CD14-positive monocyte (primary cell): ENCODE measurements at regions not wholly inside any gene's neighbourhood (a gene's known extent, or its start where the extent isn't known, plus 50 kb on each side); places are given as distances from the start of the nearest gene placed in this dataset.

ENCODE experiments used
- DNase-seq, 3 donors: peaks; one replicate each; pipeline ENCODE4 v3.0.0-alpha.2; 2011 to 2022
- H2AFZ ChIP-seq: 2 replicates; pipeline ENCODE4 v1.6.0; 2012; ENCODE audit warnings: mild to moderate bottlenecking, low read depth, low read length, inconsistent platforms; ENCODE audit not compliant: insufficient read depth, poor library complexity, severe bottlenecking
- H3K27ac ChIP-seq, 2 donors: 1 replicate in 1 of 2; 2 replicates in 1 of 2; pipeline ENCODE4 v1.5.1; 2012 to 2013; ENCODE audit warnings: low read length in 2 of 2, control low read depth in 1 of 2, inconsistent platforms in 1 of 2, low read depth in 1 of 2, mild to moderate bottlenecking in 1 of 2
- H3K27me3 ChIP-seq, 2 donors: one replicate each; pipeline versions ENCODE4 v1.6.0 to v1.6.1; 2011 to 2013; ENCODE audit warnings: low read length in 2 of 2; ENCODE audit not compliant: control insufficient read depth in 2 of 2, insufficient read depth in 2 of 2
- H3K36me3 ChIP-seq, 2 donors: replicated peaks in 1 of 2; 1 replicate in 1 of 2; 2 replicates in 1 of 2; pipeline versions ENCODE4 v1.5.1 to v1.6.1; 2012 to 2013; ENCODE audit warnings: low read length in 2 of 2, control low read depth in 1 of 2, inconsistent platforms in 1 of 2, mild to moderate bottlenecking in 1 of 2; ENCODE audit not compliant: insufficient read depth in 2 of 2, control insufficient read depth in 1 of 2
- H3K4me1 ChIP-seq, 2 donors: 1 replicate in 1 of 2; 2 replicates in 1 of 2; pipeline versions ENCODE4 v1.5.1 to v1.6.1; 2012 to 2013; ENCODE audit warnings: low read length in 2 of 2, control low read depth in 1 of 2, inconsistent platforms in 1 of 2, mild to moderate bottlenecking in 1 of 2, moderate library complexity in 1 of 2; ENCODE audit not compliant: insufficient read depth in 2 of 2, control insufficient read depth in 1 of 2
- H3K4me2 ChIP-seq: replicated peaks from 2 replicates; pipeline ENCODE3; 2012; ENCODE audit warnings: low read length, moderate library complexity, mild to moderate bottlenecking; ENCODE audit not compliant: poor library complexity, severe bottlenecking; ENCODE audit errors: extremely low read depth
- H3K4me3 ChIP-seq, 3 experiments: fragments of 200-600 bp in 1 of 3; sonication (generic) in 1 of 3; replicated peaks in 1 of 3; 1 replicate in 2 of 3; 2 replicates in 1 of 3; pipeline ENCODE4 v1.5.1; 2011 to 2013; ENCODE audit warnings: low read length in 3 of 3, mild to moderate bottlenecking in 3 of 3, control low read depth in 2 of 3, low read depth in 2 of 3, inconsistent platforms in 1 of 3, moderate library complexity in 1 of 3
- H3K79me2 ChIP-seq: 2 replicates; pipeline ENCODE4 v1.6.0; 2012; ENCODE audit warnings: mild to moderate bottlenecking, control low read depth, inconsistent platforms, low read length, moderate library complexity; ENCODE audit not compliant: insufficient read depth
- H3K9ac ChIP-seq: 2 replicates; pipeline ENCODE4 v1.6.0; 2017; ENCODE audit warnings: low read length, mild to moderate bottlenecking; ENCODE audit not compliant: insufficient read depth, poor library complexity, severe bottlenecking
- H3K9me3 ChIP-seq, 2 donors: replicated peaks in 1 of 2; 1 replicate in 1 of 2; 2 replicates in 1 of 2; pipeline versions ENCODE4 v1.5.1 to v1.6.1; 2012 to 2013; ENCODE audit warnings: low read length in 2 of 2, control low read depth in 1 of 2; ENCODE audit not compliant: control insufficient read depth in 1 of 2, insufficient read depth in 1 of 2
- H4K20me1 ChIP-seq: 2 replicates; pipeline ENCODE4 v1.6.0; 2012; ENCODE audit warnings: mild to moderate bottlenecking, low read length, control low read depth, moderate library complexity; ENCODE audit not compliant: insufficient read depth
- H3K27ac Mint-ChIP-seq, 7 donors: one replicate each; pipeline ENCODE4 v1.8.0; 2020; ENCODE audit warnings: mild to moderate bottlenecking in 7 of 7, mixed read lengths in 7 of 7, moderate library complexity in 6 of 7, inconsistent platforms in 2 of 7
- H3K27me3 Mint-ChIP-seq, 3 donors: one replicate each; pipeline ENCODE4 v1.8.0; 2021 to 2022; ENCODE audit warnings: low read depth in 3 of 3, mild to moderate bottlenecking in 3 of 3, mixed read lengths in 3 of 3, moderate library complexity in 3 of 3, inconsistent platforms in 1 of 3
- H3K36me3 Mint-ChIP-seq, 2 donors: one replicate each; pipeline ENCODE4 v1.8.0; 2020; ENCODE audit warnings: mixed read lengths in 2 of 2, inconsistent platforms in 1 of 2, mild to moderate bottlenecking in 1 of 2
- H3K4me1 Mint-ChIP-seq: one replicate; pipeline ENCODE4 v1.8.0; 2020; ENCODE audit warnings: mild to moderate bottlenecking, mixed read lengths
- H3K4me3 Mint-ChIP-seq, 2 donors: one replicate each; pipeline ENCODE4 v1.8.0; 2020; ENCODE audit warnings: mild to moderate bottlenecking in 2 of 2, mixed read lengths in 2 of 2, moderate library complexity in 1 of 2
- H3K9me3 Mint-ChIP-seq, 7 donors: one replicate each; pipeline ENCODE4 v1.8.0; 2020 to 2022; ENCODE audit warnings: mixed read lengths in 7 of 7, mild to moderate bottlenecking in 6 of 7, moderate library complexity in 6 of 7, inconsistent platforms in 2 of 7
- CTCF ChIP-seq: fragments of 200-600 bp; IDR thresholded peaks from one replicate; pipeline ENCODE4 v1.8.0; 2022; ENCODE audit warnings: antibody characterized with exemption, mild to moderate bottlenecking
- WGBS: methylation state at CpG from one replicate; pipeline ENCODE4 v1.1.5; 2013; ENCODE audit warnings: missing lambda C conversion rate; ENCODE audit not compliant: insufficient coverage; 5-methylcytosine and 5-hydroxymethylcytosine counted together
- intact Hi-C, 2 donors: fragments of 100-400 bp; cut with micrococcal nuclease; formaldehyde crosslinking; loops; one replicate each; pipeline versions ENCODE4 v1.15.0 to v1.15.1; 2023

GRCh38 chr5:28380167-28380566, 1341.8 kb upstream of the CDH9 start:
- no peaks in the 10 kb centered on the region for H3K27me3 Mint-ChIP-seq
- Histone ChIP-seq H4K20me1 (no peaks in the 10 kb centered on the region), H3K4me3 (no peak overlapping the region), H3K27ac (no peak overlapping the region), H3K9me3 (peaks cover 6 to 9% of the 10 kb centered on the region in 2 donors), H3K79me2 (no peaks in the 10 kb centered on the region), H3K9ac (no peak overlapping the region), H3K4me1 (no peaks in the 10 kb centered on the region), H3K4me2 (no peak overlapping the region), H2AFZ (no peak overlapping the region), H3K27me3 (no peaks in the 10 kb centered on the region), H3K36me3 (no peaks in the 10 kb centered on the region)
- H3K9me3 Mint-ChIP-seq = peaks cover 0 to 5% (median 3%) of the 10 kb centered on the region in 7 donors
- WGBS = 93% methylated on average over 2 of the region's 2 CpGs
- no peak for TF ChIP-seq CTCF
- no peak for DNase-seq
- no peak overlapping the region for H3K27ac Mint-ChIP-seq
- no peak overlapping the region for H3K4me3 Mint-ChIP-seq
- intact Hi-C loops = no loop called here
- no peaks in the 10 kb centered on the region for H3K4me1 Mint-ChIP-seq
- no peaks in the 10 kb centered on the region for H3K36me3 Mint-ChIP-seq

GRCh38 chr5:28374492-28374967, 1336.1 kb upstream of the CDH9 start:
- Histone ChIP-seq H3K27me3 (no peaks in the 10 kb centered on the region), H3K9ac (no peak overlapping the region), H3K36me3 (no peaks in the 10 kb centered on the region), H4K20me1 (no peaks in the 10 kb centered on the region), H3K4me1 (no peaks in the 10 kb centered on the region), H3K79me2 (no peaks in the 10 kb centered on the region), H3K4me3 (no peak overlapping the region), H2AFZ (no peak overlapping the region), H3K4me2 (no peak overlapping the region), H3K9me3 (peaks cover 0 to 8% of the 10 kb centered on the region in 2 donors), H3K27ac (no peak overlapping the region)
- intact Hi-C loops = no loop called here
- Mint-ChIP-seq H3K9me3 (peaks cover 0 to 11% (median 3%) of the 10 kb centered on the region in 7 donors), H3K4me3 (no peak overlapping the region), H3K27me3 (no peaks in the 10 kb centered on the region), H3K36me3 (no peaks in the 10 kb centered on the region), H3K4me1 (no peaks in the 10 kb centered on the region), H3K27ac (no peak overlapping the region)
- 69% methylated on average over 1 of the region's 3 CpGs for WGBS
- no peak for DNase-seq
- TF ChIP-seq CTCF = no peak
